ENCODE measurements at regions not wholly inside any gene's neighbourhood (a gene's known extent, or its start where the extent isn't known, plus 50 kb on each side); places are given as distances from the start of the nearest gene placed in this dataset.

- TF ChIP-seq CTCF (IDR thresholded peaks at IDR 0.05; ENCODE audit: unreplicated experiment): no peak
- H3K36me3 Mint-ChIP-seq (ENCODE audit: insufficient read depth): no peaks in the 10 kb centered on the region
- H3K4me3 Mint-ChIP-seq (ENCODE audit: low read depth): no peak overlapping the region
- no peaks in the 10 kb centered on the region for H3K9me3 Mint-ChIP-seq (ENCODE audit: low read depth)
- no peaks in the 10 kb centered on the region for H3K27me3 Mint-ChIP-seq
- no peak overlapping the region for H3K27ac Mint-ChIP-seq
- no peak for DNase-seq (ENCODE audit: low spot score, unreplicated experiment)
- H3K4me1 Mint-ChIP-seq (ENCODE audit: low read depth): peaks cover 5% of the 10 kb centered on the region
Observed at GRCh38 chr3:90018779-90019178, 911.4 kb downstream of the EPHA3 start.

- DNase-seq (ENCODE audit: low spot score, unreplicated experiment): no peak
- Mint-ChIP-seq H3K4me1 (ENCODE audit: low read depth) (no peaks in the 10 kb centered on the region), H3K4me3 (ENCODE audit: low read depth) (no peak overlapping the region), H3K27ac (no peak overlapping the region), H3K9me3 (ENCODE audit: low read depth) (no peaks in the 10 kb centered on the region), H3K27me3 (no peaks in the 10 kb centered on the region), H3K36me3 (ENCODE audit: insufficient read depth) (no peaks in the 10 kb centered on the region)
- no peak for TF ChIP-seq CTCF (IDR thresholded peaks at IDR 0.05; ENCODE audit: unreplicated experiment)
Observed at GRCh38 chr3:90025019-90025418, 917.6 kb downstream of the EPHA3 start.

- DNase-seq (ENCODE audit: low spot score, unreplicated experiment): no peak
- Mint-ChIP-seq H3K9me3 (ENCODE audit: low read depth) (no peaks in the 10 kb centered on the region), H3K27me3 (no peaks in the 10 kb centered on the region), H3K4me1 (ENCODE audit: low read depth) (no peaks in the 10 kb centered on the region), H3K4me3 (ENCODE audit: low read depth) (no peak overlapping the region), H3K27ac (no peak overlapping the region), H3K36me3 (ENCODE audit: insufficient read depth) (no peaks in the 10 kb centered on the region)
- TF ChIP-seq CTCF (IDR thresholded peaks at IDR 0.05; ENCODE audit: unreplicated experiment): no peak
Observed at GRCh38 chr3:90026406-90026805, 919.0 kb downstream of the EPHA3 start.

GRCh38 chr3:90031121-90031520 lies 923.7 kb downstream of the EPHA3 start:
- Mint-ChIP-seq H3K4me1 (ENCODE audit: low read depth) (no peaks in the 10 kb centered on the region), H3K27ac (no peak overlapping the region), H3K36me3 (ENCODE audit: insufficient read depth) (no peaks in the 10 kb centered on the region), H3K4me3 (ENCODE audit: low read depth) (no peak overlapping the region), H3K9me3 (ENCODE audit: low read depth) (no peaks in the 10 kb centered on the region), H3K27me3 (no peaks in the 10 kb centered on the region)
- no peak for TF ChIP-seq CTCF (IDR thresholded peaks at IDR 0.05; ENCODE audit: unreplicated experiment)
- DNase-seq (ENCODE audit: low spot score, unreplicated experiment): no peak

- no peaks in the 10 kb centered on the region for H3K4me1 Mint-ChIP-seq (ENCODE audit: low read depth)
- no peaks in the 10 kb centered on the region for H3K27me3 Mint-ChIP-seq
- H3K27ac Mint-ChIP-seq: no peak overlapping the region
- no peak for TF ChIP-seq CTCF (IDR thresholded peaks at IDR 0.05; ENCODE audit: unreplicated experiment)
- H3K4me3 Mint-ChIP-seq (ENCODE audit: low read depth): no peak overlapping the region
- no peaks in the 10 kb centered on the region for H3K9me3 Mint-ChIP-seq (ENCODE audit: low read depth)
- H3K36me3 Mint-ChIP-seq (ENCODE audit: insufficient read depth): no peaks in the 10 kb centered on the region
- DNase-seq (ENCODE audit: low spot score, unreplicated experiment): no peak
Observed at GRCh38 chr3:90032980-90033641, 925.7 kb downstream of the EPHA3 start.
